Nucleus accumbens (tissue), 56 donors: ENCODE measurements at regions not wholly inside any gene's neighbourhood (a gene's known extent, or its start where the extent isn't known, plus 50 kb on each side); places are given as distances from the start of the nearest gene placed in this dataset.

ENCODE experiments used
- DNase-seq, 56 donors: peaks; one replicate each; lab custom pipeline; 2025; lab: John Stamatoyannopoulos, UW

GRCh38 chr13:68023838-68024581 lies 793.9 kb upstream of the PCDH9 start:
- DNase-seq: no peak

- DNase-seq: no peak
Measured at GRCh38 chr13:68019901-68020300, 789.8 kb upstream of the PCDH9 start.

- peak in 6 of 56 donors; percentile 1 to 39 (median 8) for DNase-seq
Measured at GRCh38 chr13:68009546-68009945, 779.4 kb upstream of the PCDH9 start.

- no peak for DNase-seq
Measured at GRCh38 chr13:68007576-68007975, 777.4 kb upstream of the PCDH9 start.

GRCh38 chr13:67996101-67996500 lies 766.0 kb upstream of the PCDH9 start:
- no peak for DNase-seq

- no peak for DNase-seq
Measured at GRCh38 chr13:67990868-67991267, 760.7 kb upstream of the PCDH9 start.

GRCh38 chr13:67986234-67986633 lies 756.1 kb upstream of the PCDH9 start:
- DNase-seq: no peak

- no peak for DNase-seq
Measured at GRCh38 chr13:67977066-67977465, 746.9 kb upstream of the PCDH9 start.

- DNase-seq: no peak
Measured at GRCh38 chr13:67971291-67971690, 741.2 kb upstream of the PCDH9 start.

- DNase-seq: no peak
Measured at GRCh38 chr13:67967031-67967430, 736.9 kb upstream of the PCDH9 start.

- no peak for DNase-seq
Measured at GRCh38 chr13:67966065-67966464, 735.9 kb upstream of the PCDH9 start.

GRCh38 chr13:67964986-67965385 lies 734.9 kb upstream of the PCDH9 start:
- no peak for DNase-seq

GRCh38 chr13:67964091-67964490 lies 734.0 kb upstream of the PCDH9 start:
- no peak for DNase-seq

GRCh38 chr13:67961331-67961730 lies 731.2 kb upstream of the PCDH9 start:
- DNase-seq: no peak

GRCh38 chr13:67951431-67951830 lies 721.3 kb upstream of the PCDH9 start:
- DNase-seq: no peak

GRCh38 chr13:67950603-67951002 lies 720.5 kb upstream of the PCDH9 start:
- no peak for DNase-seq

GRCh38 chr13:67946131-67946530 lies 716.0 kb upstream of the PCDH9 start:
- no peak for DNase-seq

- DNase-seq: no peak
Measured at GRCh38 chr13:67943116-67943515, 713.0 kb upstream of the PCDH9 start.

- DNase-seq: no peak
Measured at GRCh38 chr13:67935626-67936025, 705.5 kb upstream of the PCDH9 start.

- DNase-seq: no peak
Measured at GRCh38 chr13:67934617-67935330, 704.6 kb upstream of the PCDH9 start.

GRCh38 chr13:67932991-67933390 lies 702.9 kb upstream of the PCDH9 start:
- no peak for DNase-seq

- DNase-seq: no peak
Measured at GRCh38 chr13:67917291-67917987, 687.3 kb upstream of the PCDH9 start.
